ENCODE measurements at regions not wholly inside any gene's neighbourhood (a gene's known extent, or its start where the extent isn't known, plus 50 kb on each side); places are given as distances from the start of the nearest gene placed in this dataset.

DNA sequence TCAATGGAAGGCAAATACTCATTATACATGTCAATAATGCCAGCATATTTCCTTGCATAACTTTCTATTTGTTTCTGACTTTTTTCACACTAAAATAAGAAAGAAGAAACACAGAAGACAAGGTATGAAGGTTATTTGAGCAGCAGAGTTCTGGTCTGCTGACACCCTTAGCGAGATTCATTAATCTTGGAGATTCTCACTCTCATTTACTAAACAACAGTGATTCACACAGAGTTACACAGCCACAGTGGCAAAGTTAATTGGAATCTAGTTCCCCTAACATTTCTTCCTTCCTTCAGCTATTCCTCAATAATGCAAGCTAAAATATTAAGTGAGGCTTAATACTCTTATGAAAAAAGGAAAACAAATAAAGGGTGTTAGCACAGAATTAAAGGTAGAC, 1044.0 kb downstream of the IGSF11 start:
- intact Hi-C loops (cut with micrococcal nuclease; ENCODE audit: unreplicated experiment), result loop anchor here (1.0 to 10.0 kb wide), 2 partner anchors 21 to 256 kb away; no protein-coding TSS in a partner anchor

GRCh38 chr3:117995842-117996437, 1038.7 kb downstream of the IGSF11 start:
- intact Hi-C loops (cut with micrococcal nuclease; ENCODE audit: unreplicated experiment), result loop anchor here (10.0 kb wide), 1 partner anchor 261 kb away; no protein-coding TSS in a partner anchor
- Mint-ChIP-seq H3K4me3 (ENCODE audit: low read depth, unreplicated experiment) (no peak overlapping the region), H3K27me3 (ENCODE audit: unreplicated experiment) (no peaks in the 10 kb centered on the region), H3K36me3 (ENCODE audit: insufficient read depth, unreplicated experiment) (no peaks in the 10 kb centered on the region), H3K9me3 (ENCODE audit: low read depth, unreplicated experiment) (no peaks in the 10 kb centered on the region), H3K27ac (ENCODE audit: unreplicated experiment) (no peak overlapping the region), H3K4me1 (ENCODE audit: low read depth, unreplicated experiment) (no peaks in the 10 kb centered on the region)
- BruUV-seq (replicated peaks), result no TSS peak
- CTCF ChIA-PET, result no interaction called here
- no peak for DNase-seq
- no peak for TF ChIP-seq CTCF (IDR thresholded peaks at IDR 0.05; ENCODE audit: unreplicated experiment)

More for the DNA sequence above, 1044.0 kb downstream of the IGSF11 start:
- no peak for TF ChIP-seq CTCF (IDR thresholded peaks at IDR 0.05; ENCODE audit: unreplicated experiment)
- Mint-ChIP-seq H3K27me3 (ENCODE audit: unreplicated experiment) (no peaks in the 10 kb centered on the region), H3K27ac (ENCODE audit: unreplicated experiment) (no peak overlapping the region), H3K36me3 (ENCODE audit: insufficient read depth, unreplicated experiment) (no peaks in the 10 kb centered on the region), H3K4me1 (ENCODE audit: low read depth, unreplicated experiment) (no peaks in the 10 kb centered on the region), H3K9me3 (ENCODE audit: low read depth, unreplicated experiment) (peaks cover 2% of the 10 kb centered on the region), H3K4me3 (ENCODE audit: low read depth, unreplicated experiment) (no peak overlapping the region)
- CTCF ChIA-PET, result no interaction called here
- DNase-seq, result no peak
- no TSS peak for BruUV-seq (replicated peaks)

- intact Hi-C loops (cut with micrococcal nuclease; ENCODE audit: unreplicated experiment), result loop anchor here (10.0 kb wide), 1 partner anchor 263 kb away; no protein-coding TSS in a partner anchor
- TF ChIP-seq CTCF (IDR thresholded peaks at IDR 0.05; ENCODE audit: unreplicated experiment), result peak; percentile 46
Observed at GRCh38 chr3:117997201-117998049, 1037.2 kb downstream of the IGSF11 start.

DNA sequence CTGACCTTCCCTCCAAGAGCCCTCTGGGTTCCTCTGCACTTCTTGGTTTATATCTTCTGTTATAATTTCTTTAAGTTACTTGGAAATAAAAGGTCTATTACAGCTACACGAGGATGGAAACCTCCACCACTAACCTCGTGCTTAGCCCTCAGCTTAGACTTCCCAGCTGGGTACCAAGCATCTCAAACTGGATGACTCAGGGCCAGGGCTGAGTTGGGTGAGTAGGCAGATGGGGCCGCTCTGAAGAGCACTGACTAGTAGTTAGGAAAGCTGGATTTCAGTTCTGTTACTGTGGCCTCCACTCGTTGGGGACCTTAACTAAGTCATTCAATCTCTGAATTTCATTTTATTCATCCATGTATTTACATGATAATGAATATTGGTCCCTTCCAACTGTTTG, 1036.6 kb downstream of the IGSF11 start:
- no TSS peak for BruUV-seq (replicated peaks)

More at GRCh38 chr3:117997201-117998049, 1037.2 kb downstream of the IGSF11 start:
- Mint-ChIP-seq H3K27me3 (ENCODE audit: unreplicated experiment) (no peaks in the 10 kb centered on the region), H3K9me3 (ENCODE audit: low read depth, unreplicated experiment) (no peaks in the 10 kb centered on the region), H3K4me1 (ENCODE audit: low read depth, unreplicated experiment) (no peaks in the 10 kb centered on the region), H3K4me3 (ENCODE audit: low read depth, unreplicated experiment) (no peak overlapping the region), H3K36me3 (ENCODE audit: insufficient read depth, unreplicated experiment) (no peaks in the 10 kb centered on the region), H3K27ac (ENCODE audit: unreplicated experiment) (no peak overlapping the region)
- no TSS peak for BruUV-seq (replicated peaks)
- peak; percentile 45 for DNase-seq
- CTCF ChIA-PET, result interaction anchor here (1.2 kb wide), 1 partner anchor 1227 kb away, joined by 3 read pairs; no protein-coding TSS in a partner anchor

More for the DNA sequence above, 1036.6 kb downstream of the IGSF11 start:
- CTCF ChIA-PET, result interaction anchor here (1.2 kb wide), 1 partner anchor 1227 kb away, joined by 3 read pairs; no protein-coding TSS in a partner anchor
- no peaks in the 10 kb centered on the region for H3K4me1 Mint-ChIP-seq (ENCODE audit: low read depth, unreplicated experiment)
- H3K27me3 Mint-ChIP-seq (ENCODE audit: unreplicated experiment), result no peaks in the 10 kb centered on the region
- H3K36me3 Mint-ChIP-seq (ENCODE audit: insufficient read depth, unreplicated experiment), result no peaks in the 10 kb centered on the region
- H3K9me3 Mint-ChIP-seq (ENCODE audit: low read depth, unreplicated experiment), result no peaks in the 10 kb centered on the region
- intact Hi-C loops (cut with micrococcal nuclease; ENCODE audit: unreplicated experiment), result loop anchor here (10.0 kb wide), 1 partner anchor 263 kb away; no protein-coding TSS in a partner anchor
- H3K27ac Mint-ChIP-seq (ENCODE audit: unreplicated experiment), result no peak overlapping the region
- TF ChIP-seq CTCF (IDR thresholded peaks at IDR 0.05; ENCODE audit: unreplicated experiment), result no peak
- no peak for DNase-seq
- H3K4me3 Mint-ChIP-seq (ENCODE audit: low read depth, unreplicated experiment), result no peak overlapping the region
